Activated CD8-positive, alpha-beta memory T cell treated with anti-CD3 and anti-CD28 coated beads for 48 hours (primary cell): ENCODE measurements at regions not wholly inside any gene's neighbourhood (a gene's known extent, or its start where the extent isn't known, plus 50 kb on each side); places are given as distances from the start of the nearest gene placed in this dataset.

Experiments
- DNase-seq, 3 experiments: peaks; one replicate each; pipeline ENCODE4 v3.0.0-alpha.2; 2020; ENCODE audit warnings: low read depth in 2 of 3, low spot score in 2 of 3

GRCh38 chr9:21746550-21746949 lies 55.9 kb upstream of the MTAP start:
- DNase-seq: no peak

DNA sequence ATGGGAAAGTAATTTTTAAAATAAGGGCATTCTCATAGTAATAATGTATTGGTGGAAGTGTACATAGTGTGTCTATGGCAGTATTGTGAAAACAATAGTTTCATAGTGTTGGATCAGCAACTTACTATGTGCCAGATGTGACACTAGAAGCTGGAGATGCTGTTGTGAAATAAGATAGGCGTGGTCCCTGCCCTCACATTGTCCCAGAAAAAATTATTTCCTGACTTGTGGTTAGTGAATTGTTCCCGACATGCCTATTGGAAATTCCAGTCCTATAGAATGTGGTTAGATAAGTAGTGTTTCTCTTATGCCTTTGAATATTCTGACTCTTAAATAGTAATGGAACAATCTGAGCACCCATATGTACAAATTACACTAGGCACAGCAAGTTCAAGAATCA lies 55.3 kb upstream of the MTAP start:
- no peak for DNase-seq

DNA sequence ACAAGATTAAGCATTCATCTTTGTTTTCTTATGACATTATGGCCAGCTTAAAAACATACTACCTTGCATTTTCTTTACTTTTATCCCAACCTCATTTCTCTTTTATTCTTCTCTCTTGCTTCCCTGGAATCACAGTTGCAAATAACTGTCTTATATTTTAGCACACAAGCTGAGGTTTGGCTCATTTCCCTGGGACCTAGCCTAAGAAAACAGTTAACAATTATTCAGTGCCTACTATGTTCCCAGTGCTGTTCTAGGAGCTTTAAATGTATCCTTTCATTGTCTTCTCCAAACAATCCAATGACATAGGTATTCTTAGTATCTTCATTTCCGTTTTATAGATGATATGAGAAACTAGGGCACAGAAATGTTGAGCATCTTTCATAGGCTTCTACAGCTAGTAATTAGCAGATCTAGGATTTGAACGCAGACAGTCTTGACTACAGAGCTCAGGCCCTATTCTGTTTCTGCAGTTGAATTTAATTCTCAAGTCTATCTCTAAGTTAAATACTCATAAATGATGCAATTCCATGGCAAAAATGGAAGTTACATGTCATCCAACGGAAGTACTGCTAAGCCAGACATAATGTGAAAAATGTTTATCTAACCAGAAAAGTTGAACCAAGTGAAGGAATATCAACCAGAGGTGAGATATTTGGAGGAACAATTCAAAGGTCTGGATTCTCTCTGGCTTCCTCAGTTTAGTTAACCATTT lies 52.3 kb upstream of the MTAP start:
- DNase-seq: no peak

GRCh38 chr9:21751998-21752397 lies 50.4 kb upstream of the MTAP start:
- DNase-seq: no peak
